ENCODE measurements at regions not wholly inside any gene's neighbourhood (a gene's known extent, or its start where the extent isn't known, plus 50 kb on each side); places are given as distances from the start of the nearest gene placed in this dataset.

DNA sequence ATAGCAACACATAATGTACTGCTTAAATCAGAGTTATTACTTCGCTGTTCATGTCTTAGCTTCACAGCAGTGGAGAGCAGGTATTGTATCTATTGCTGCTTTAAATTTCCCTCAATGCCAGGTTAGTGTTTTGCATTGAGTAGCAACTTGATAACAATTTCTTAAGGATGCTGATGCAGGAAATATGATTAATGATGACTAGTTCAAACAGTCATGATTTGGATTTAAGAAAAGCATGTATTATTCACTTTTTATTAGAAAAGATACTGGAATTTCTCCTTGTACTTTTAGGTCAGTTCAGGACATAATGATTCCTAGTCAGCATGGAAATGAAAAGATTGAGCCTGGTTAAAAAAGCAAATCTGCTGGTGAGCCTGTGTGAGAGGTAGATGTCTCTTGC is 67.2 kb upstream of the ARHGAP29 start:
- H3K4me3 ChIP-seq (replicated peaks; ENCODE audit: low read depth, low read length): no peak overlapping the region
- no peak for DNase-seq (ENCODE audit: low read depth)
- TF ChIP-seq, protein P1, sequence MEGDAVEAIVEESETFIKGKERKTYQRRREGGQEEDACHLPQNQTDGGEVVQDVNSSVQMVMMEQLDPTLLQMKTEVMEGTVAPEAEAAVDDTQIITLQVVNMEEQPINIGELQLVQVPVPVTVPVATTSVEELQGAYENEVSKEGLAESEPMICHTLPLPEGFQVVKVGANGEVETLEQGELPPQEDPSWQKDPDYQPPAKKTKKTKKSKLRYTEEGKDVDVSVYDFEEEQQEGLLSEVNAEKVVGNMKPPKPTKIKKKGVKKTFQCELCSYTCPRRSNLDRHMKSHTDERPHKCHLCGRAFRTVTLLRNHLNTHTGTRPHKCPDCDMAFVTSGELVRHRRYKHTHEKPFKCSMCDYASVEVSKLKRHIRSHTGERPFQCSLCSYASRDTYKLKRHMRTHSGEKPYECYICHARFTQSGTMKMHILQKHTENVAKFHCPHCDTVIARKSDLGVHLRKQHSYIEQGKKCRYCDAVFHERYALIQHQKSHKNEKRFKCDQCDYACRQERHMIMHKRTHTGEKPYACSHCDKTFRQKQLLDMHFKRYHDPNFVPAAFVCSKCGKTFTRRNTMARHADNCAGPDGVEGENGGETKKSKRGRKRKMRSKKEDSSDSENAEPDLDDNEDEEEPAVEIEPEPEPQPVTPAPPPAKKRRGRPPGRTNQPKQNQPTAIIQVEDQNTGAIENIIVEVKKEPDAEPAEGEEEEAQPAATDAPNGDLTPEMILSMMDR (IDR thresholded peaks at IDR 0.05; ENCODE audit: low read length, missing control alignments): no peak

DNA sequence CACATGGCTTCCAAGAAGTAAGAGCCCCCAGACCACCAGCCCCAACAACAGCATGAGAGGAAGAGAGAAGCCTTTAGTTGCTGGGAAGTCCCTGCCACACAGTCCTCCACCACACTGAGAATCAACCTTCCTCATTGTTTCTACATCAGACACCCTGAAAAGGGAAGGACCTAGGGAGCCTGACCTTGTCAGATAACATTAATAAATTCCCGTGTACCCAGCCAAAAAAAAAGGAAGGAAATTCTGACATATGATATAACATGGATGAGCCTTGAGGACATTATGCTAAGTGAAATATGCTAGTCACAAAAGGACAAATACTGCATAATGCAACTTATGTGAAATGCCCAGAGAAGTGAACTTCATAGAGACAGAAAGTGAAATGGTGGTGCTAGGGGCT is 65.6 kb upstream of the ARHGAP29 start:
- DNase-seq (ENCODE audit: low read depth): no peak
- no peak overlapping the region for H3K4me3 ChIP-seq (replicated peaks; ENCODE audit: low read depth, low read length)

DNA sequence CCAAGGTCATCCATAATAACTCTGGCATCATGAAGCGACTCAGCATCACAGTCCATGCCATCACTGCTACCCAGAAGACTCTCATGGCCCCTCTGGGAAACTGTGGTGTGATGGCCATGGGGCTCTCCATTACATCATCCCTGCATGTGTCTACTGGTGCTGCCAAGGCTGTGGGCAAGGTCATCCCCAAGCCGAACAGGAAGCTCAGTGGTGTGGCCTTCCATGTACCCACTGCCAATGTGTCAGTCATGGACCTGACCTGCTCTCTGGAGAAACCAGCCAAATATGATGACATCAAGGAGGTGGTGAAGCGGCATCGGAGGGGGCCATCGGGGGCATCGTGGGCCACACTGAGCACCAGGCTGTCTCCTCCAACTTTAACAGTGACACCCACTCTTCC is 65.1 kb upstream of the ARHGAP29 start:
- DNase-seq (ENCODE audit: low read depth): no peak
- no peak overlapping the region for H3K4me3 ChIP-seq (replicated peaks; ENCODE audit: low read depth, low read length)
- TF ChIP-seq, protein P1 (IDR thresholded peaks at IDR 0.05; ENCODE audit: low read length, missing control alignments): no peak

More for the DNA sequence above, 65.6 kb upstream of the ARHGAP29 start:
- TF ChIP-seq, protein P1 (IDR thresholded peaks at IDR 0.05; ENCODE audit: low read length, missing control alignments): no peak

DNA sequence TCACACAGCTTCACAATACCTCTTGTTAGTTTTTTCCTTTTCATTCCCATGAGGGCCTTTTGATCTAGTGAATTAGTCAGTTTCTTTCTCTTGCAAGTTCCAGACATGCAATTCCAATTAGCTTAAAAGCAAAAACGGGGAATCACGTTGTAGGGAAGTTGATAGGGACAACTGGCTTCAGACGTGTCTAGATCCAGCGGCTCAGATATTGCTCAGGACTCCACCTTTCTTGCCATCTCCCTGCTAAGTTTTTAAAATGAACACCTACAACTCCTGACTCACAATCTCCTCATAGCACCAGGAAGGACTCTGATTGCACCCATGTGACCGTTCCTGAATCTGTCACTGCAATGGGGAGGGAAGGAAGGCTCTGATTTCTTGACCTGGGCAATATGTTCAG is 63.8 kb upstream of the ARHGAP29 start:
- no peak for DNase-seq (ENCODE audit: low read depth)
- H3K4me3 ChIP-seq (replicated peaks; ENCODE audit: low read depth, low read length): no peak overlapping the region
- TF ChIP-seq, protein P1 (IDR thresholded peaks at IDR 0.05; ENCODE audit: low read length, missing control alignments): no peak

DNA sequence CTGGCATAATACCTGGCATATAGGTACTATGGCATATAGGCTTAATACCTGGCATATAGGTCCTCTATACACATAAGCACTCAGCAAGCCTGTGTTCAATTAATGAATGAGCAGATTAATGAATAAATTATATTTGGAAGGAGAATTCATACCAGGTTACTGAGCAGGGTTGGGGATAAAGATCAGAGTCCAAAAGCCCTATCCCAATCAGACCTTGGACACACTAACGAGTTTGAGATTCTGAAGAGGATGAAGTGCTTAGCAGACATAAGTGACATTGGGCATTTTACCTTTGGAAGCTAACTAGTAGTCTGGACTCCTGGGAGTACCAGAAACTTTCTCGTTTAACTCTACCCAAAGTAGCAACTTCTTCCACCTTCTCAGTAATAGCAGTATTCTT is 63.3 kb upstream of the ARHGAP29 start:
- H3K4me3 ChIP-seq (replicated peaks; ENCODE audit: low read depth, low read length): no peak overlapping the region
- TF ChIP-seq, protein P1 (IDR thresholded peaks at IDR 0.05; ENCODE audit: low read length, missing control alignments): no peak
- DNase-seq (ENCODE audit: low read depth): no peak

DNA sequence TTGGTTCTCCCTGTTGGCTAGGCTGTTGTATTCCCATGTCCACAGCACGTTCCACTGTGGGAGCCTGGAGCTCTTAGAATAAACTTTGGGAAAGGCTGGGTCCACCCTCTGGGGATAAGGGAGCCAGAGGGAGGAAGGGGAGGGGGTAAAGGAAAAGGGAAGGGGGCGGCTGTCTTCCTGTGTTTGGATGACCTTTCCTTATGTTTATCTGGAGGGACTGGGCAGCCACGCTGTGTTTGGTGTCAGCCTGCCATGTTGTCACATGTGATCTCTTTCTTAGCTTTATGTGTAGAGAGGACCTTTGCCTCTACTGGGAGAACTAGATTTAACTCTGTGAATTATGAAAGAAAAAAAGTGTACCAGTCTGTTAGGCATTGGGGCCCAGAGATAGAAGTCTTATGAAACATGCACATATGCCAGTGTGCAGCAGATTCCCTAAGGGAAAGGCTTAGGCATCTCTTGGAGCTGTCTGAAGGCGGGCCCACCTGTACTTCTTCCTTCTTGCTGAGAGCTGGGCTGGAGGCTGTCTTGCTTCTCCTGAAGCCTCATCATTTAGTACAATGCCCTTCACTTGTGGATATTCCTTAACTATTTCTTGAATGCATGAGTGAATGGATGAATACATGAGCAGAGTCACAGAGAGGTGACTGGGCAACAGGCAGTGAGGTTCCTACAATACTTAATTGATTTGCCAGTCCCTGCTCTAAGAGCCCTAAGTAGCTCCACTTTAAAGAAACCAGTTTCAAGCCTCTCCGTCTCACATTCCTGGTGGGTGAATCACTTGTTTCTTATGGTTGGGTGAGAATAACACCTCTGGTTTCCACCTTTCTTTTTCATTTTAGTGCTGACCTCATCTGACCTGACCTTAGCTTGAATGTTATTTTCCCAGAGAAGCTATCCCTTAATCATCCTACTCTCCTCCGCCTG is 62.5 kb upstream of the ARHGAP29 start:
- H3K4me3 ChIP-seq (replicated peaks; ENCODE audit: low read depth, low read length): no peak overlapping the region
- TF ChIP-seq, protein P1 (IDR thresholded peaks at IDR 0.05; ENCODE audit: low read length, missing control alignments): no peak
- peak; percentile 65 for DNase-seq (ENCODE audit: low read depth)

DNA sequence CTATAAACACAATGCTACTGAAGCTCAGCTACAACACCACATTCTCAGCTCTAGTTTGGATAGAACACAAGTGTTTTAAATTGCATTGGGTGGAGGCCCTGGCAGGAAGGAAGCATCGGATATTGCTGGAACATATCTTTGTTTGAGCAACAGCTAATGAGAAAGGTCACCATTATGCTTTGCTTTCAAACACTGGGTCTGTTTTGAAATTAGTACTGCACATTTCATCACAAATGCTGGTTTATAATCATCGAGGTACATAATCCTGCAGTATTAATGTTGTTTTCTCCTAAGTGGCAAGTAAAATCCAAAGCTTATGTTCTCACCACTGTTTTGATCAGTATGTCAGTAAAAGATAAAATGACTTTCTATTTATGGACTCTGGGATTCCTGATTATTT is 61.5 kb upstream of the ARHGAP29 start:
- TF ChIP-seq, protein P1 (IDR thresholded peaks at IDR 0.05; ENCODE audit: low read length, missing control alignments): no peak
- H3K4me3 ChIP-seq (replicated peaks; ENCODE audit: low read depth, low read length): no peak overlapping the region
- DNase-seq (ENCODE audit: low read depth): peak; percentile 77

Measured in fibroblast of pulmonary artery (primary cell).